Mesenchymal stem cell (in vitro differentiated cells and primary cell): ENCODE measurements at regions not wholly inside any gene's neighbourhood (a gene's known extent, or its start where the extent isn't known, plus 50 kb on each side); places are given as distances from the start of the nearest gene placed in this dataset.
"Not testable (repeated sequence)": the region's sequence is repeated elsewhere in the genome, so short reads cannot be mapped to it uniquely, and the experiment has no call there.

Experiments
- DNase-seq: peaks from one replicate; pipeline ENCODE4 v3.0.0-alpha.2; 2013
- H2AFZ ChIP-seq: one replicate; pipeline ENCODE4 v1.6.1; 2013; ENCODE audit warnings: low read depth, mild to moderate bottlenecking, control low read depth, inconsistent platforms, low read length, moderate library complexity
- H2AK5ac ChIP-seq: 2 replicates; pipeline ENCODE4 v1.6.1; 2013; ENCODE audit warnings: low read length, moderate library complexity, mild to moderate bottlenecking, inconsistent platforms; ENCODE audit not compliant: severe bottlenecking
- H2BK120ac ChIP-seq: one replicate; pipeline ENCODE4 v1.6.1; 2013; ENCODE audit warnings: low read depth, mild to moderate bottlenecking, inconsistent platforms, low read length, moderate library complexity
- H2BK12ac ChIP-seq, 2 experiments: one replicate each; pipeline ENCODE4 v1.6.1; 2013; ENCODE audit warnings: inconsistent platforms in 2 of 2, low read length in 2 of 2, mild to moderate bottlenecking in 2 of 2, moderate library complexity in 2 of 2, control low read depth in 1 of 2
- H2BK15ac ChIP-seq: one replicate; pipeline ENCODE4 v1.6.1; 2013; ENCODE audit warnings: mild to moderate bottlenecking, low read depth, inconsistent platforms; ENCODE audit not compliant: poor library complexity, severe bottlenecking
- H2BK5ac ChIP-seq: 2 replicates; pipeline ENCODE4 v1.6.1; 2013; ENCODE audit warnings: low read depth, mild to moderate bottlenecking, low read length, control low read depth, inconsistent platforms; ENCODE audit not compliant: poor library complexity, severe bottlenecking
- H3K14ac ChIP-seq, 2 experiments: one replicate each; pipeline ENCODE4 v1.6.1; 2013; ENCODE audit warnings: inconsistent platforms in 2 of 2, low read length in 2 of 2, control low read depth in 1 of 2, mild to moderate bottlenecking in 1 of 2, moderate library complexity in 1 of 2
- H3K18ac ChIP-seq, 2 experiments: one replicate each; pipeline ENCODE4 v1.6.1; 2013; ENCODE audit warnings: inconsistent platforms in 2 of 2, low read length in 2 of 2, control low read depth in 1 of 2, low read depth in 1 of 2, mild to moderate bottlenecking in 1 of 2
- H3K23ac ChIP-seq, 2 experiments: one replicate each; pipeline ENCODE4 v1.6.1; 2013; ENCODE audit warnings: inconsistent platforms in 2 of 2, low read length in 2 of 2, mild to moderate bottlenecking in 2 of 2, moderate library complexity in 2 of 2, control low read depth in 1 of 2
- H3K27ac ChIP-seq: 2 replicates; pipeline ENCODE4 v1.5.1; 2013; ENCODE audit warnings: mild to moderate bottlenecking, moderate library complexity, low read length, control low read depth, inconsistent platforms; ENCODE audit not compliant: poor library complexity, severe bottlenecking
- H3K27me3 ChIP-seq, 2 experiments: 2 replicates each; pipeline versions ENCODE4 v1.6.1 to v1.7.0; 2013; ENCODE audit warnings: low read length in 2 of 2, mild to moderate bottlenecking in 2 of 2, moderate library complexity in 2 of 2, control low read depth in 1 of 2, inconsistent platforms in 1 of 2; ENCODE audit not compliant: control insufficient read depth in 1 of 2, insufficient read depth in 1 of 2
- H3K36me3 ChIP-seq, 2 experiments: 2 replicates each; pipeline versions ENCODE4 v1.6.1 to v1.7.0; 2013; ENCODE audit warnings: low read length in 2 of 2, control low read depth in 1 of 2, inconsistent platforms in 1 of 2, low read depth in 1 of 2, mild to moderate bottlenecking in 1 of 2; ENCODE audit not compliant: insufficient read depth in 2 of 2, control insufficient read depth in 1 of 2
- H3K4ac ChIP-seq, 2 experiments: one replicate each; pipeline ENCODE4 v1.6.1; 2013; ENCODE audit warnings: inconsistent platforms in 2 of 2, low read length in 2 of 2, mild to moderate bottlenecking in 2 of 2, moderate library complexity in 2 of 2, control low read depth in 1 of 2, low read depth in 1 of 2
- H3K4me1 ChIP-seq: 2 replicates; pipeline ENCODE4 v1.6.1; 2013; ENCODE audit warnings: low read depth, low read length, control low read depth; ENCODE audit not compliant: control insufficient read depth, insufficient read depth
- H3K4me2 ChIP-seq: 2 replicates; pipeline ENCODE4 v1.6.1; 2013; ENCODE audit warnings: low read length, mild to moderate bottlenecking, inconsistent platforms; ENCODE audit not compliant: poor library complexity, severe bottlenecking
- H3K4me3 ChIP-seq, 2 experiments: 2 replicates each; pipeline versions ENCODE4 v1.5.1 to v1.7.0; 2013; ENCODE audit warnings: low read length in 2 of 2, mild to moderate bottlenecking in 2 of 2, control low read depth in 1 of 2, low read depth in 1 of 2; ENCODE audit not compliant: insufficient read depth in 1 of 2
- H3K79me1 ChIP-seq: replicated peaks from 2 replicates; pipeline ENCODE4 v1.6.1; 2013; ENCODE audit warnings: mild to moderate bottlenecking, control low read depth, low read length, inconsistent platforms; ENCODE audit not compliant: poor library complexity, severe bottlenecking
- H3K9ac ChIP-seq: 2 replicates; pipeline ENCODE4 v1.7.0; 2013; ENCODE audit warnings: mild to moderate bottlenecking, low read length, moderate library complexity
- H3K9me3 ChIP-seq: 2 replicates; pipeline ENCODE4 v1.7.0; 2013; ENCODE audit warnings: mild to moderate bottlenecking, low read length; ENCODE audit not compliant: control insufficient read depth
- H4K8ac ChIP-seq: one replicate; pipeline ENCODE4 v1.6.1; 2013; ENCODE audit warnings: inconsistent platforms, mild to moderate bottlenecking, low read length, moderate library complexity
- H4K91ac ChIP-seq: one replicate; pipeline ENCODE4 v1.6.1; 2013; ENCODE audit warnings: mild to moderate bottlenecking, low read length, inconsistent platforms
- WGBS: methylation state at CpG from one replicate; pipeline ENCODE4 v1.1.7; 2013; ENCODE audit warnings: mixed read lengths; 5-methylcytosine and 5-hydroxymethylcytosine counted together

GRCh38 chr6:99711302-99711701 is 104.7 kb downstream of the PRDM13 start:
- no peaks in the 10 kb centered on the region for H3K4me1 ChIP-seq
- H4K8ac ChIP-seq = no peak overlapping the region
- H3K36me3 ChIP-seq = no peaks in the 10 kb centered on the region
- no peak overlapping the region for H3K4ac ChIP-seq
- no peak overlapping the region for H3K4me2 ChIP-seq
- H3K18ac ChIP-seq = no peak overlapping the region
- no peaks in the 10 kb centered on the region for H3K79me1 ChIP-seq
- no peak overlapping the region for H2BK120ac ChIP-seq
- no peak overlapping the region for H3K27ac ChIP-seq
- H2BK12ac ChIP-seq = no peak overlapping the region
- no peak overlapping the region for H3K4me3 ChIP-seq
- H3K9me3 ChIP-seq = no peaks in the 10 kb centered on the region
- DNase-seq = no peak
- no peak overlapping the region for H2BK5ac ChIP-seq
- H2AFZ ChIP-seq = no peak overlapping the region
- no peaks in the 10 kb centered on the region for H3K27me3 ChIP-seq
- H3K9ac ChIP-seq = no peak overlapping the region
- H3K14ac ChIP-seq = no peak overlapping the region
- H2BK15ac ChIP-seq = no peak overlapping the region
- H3K23ac ChIP-seq = no peak overlapping the region
- H2AK5ac ChIP-seq = no peak overlapping the region
- H4K91ac ChIP-seq = no peak overlapping the region

- Histone ChIP-seq H3K4me1 (no peaks in the 10 kb centered on the region), H3K14ac (no peak overlapping the region), H4K8ac (no peak overlapping the region), H3K4me3 (no peak overlapping the region), H2AK5ac (no peak overlapping the region), H3K9me3 (no peaks in the 10 kb centered on the region), H3K79me1 (no peaks in the 10 kb centered on the region), H4K91ac (no peak overlapping the region), H2AFZ (no peak overlapping the region), H3K9ac (no peak overlapping the region), H3K27me3 (no peaks in the 10 kb centered on the region), H3K27ac (no peak overlapping the region), H2BK120ac (no peak overlapping the region), H3K4me2 (no peak overlapping the region), H3K23ac (no peak overlapping the region), H3K18ac (no peak overlapping the region), H2BK12ac (no peak overlapping the region), H2BK15ac (no peak overlapping the region), H3K36me3 (no peaks in the 10 kb centered on the region), H2BK5ac (no peak overlapping the region), H3K4ac (no peak overlapping the region)
- 79% methylated on average over 5 of the region's 6 CpGs for WGBS
- no peak for DNase-seq
These were observed 105.3 kb downstream of the PRDM13 start for GRCh38 chr6:99711925-99712324.

GRCh38 chr6:99712519-99712918 is 105.9 kb downstream of the PRDM13 start:
- Histone ChIP-seq H3K18ac (no peak overlapping the region), H3K27me3 (no peaks in the 10 kb centered on the region), H3K4ac (no peak overlapping the region), H3K9ac (no peak overlapping the region), H2BK120ac (no peak overlapping the region), H4K8ac (no peak overlapping the region), H3K36me3 (no peaks in the 10 kb centered on the region), H3K4me3 (no peak overlapping the region), H2AK5ac (no peak overlapping the region), H3K4me2 (no peak overlapping the region), H2BK12ac (no peak overlapping the region), H3K79me1 (no peaks in the 10 kb centered on the region), H2AFZ (no peak overlapping the region), H3K4me1 (no peaks in the 10 kb centered on the region), H3K9me3 (no peaks in the 10 kb centered on the region), H2BK15ac (no peak overlapping the region), H4K91ac (no peak overlapping the region), H3K23ac (no peak overlapping the region), H2BK5ac (no peak overlapping the region), H3K27ac (no peak overlapping the region), H3K14ac (no peak overlapping the region)
- no peak for DNase-seq
- WGBS = 50% methylated on average over 3 of the region's 3 CpGs

- H3K23ac ChIP-seq, H4K91ac ChIP-seq, H2AK5ac ChIP-seq, H2BK120ac ChIP-seq, H3K79me1 ChIP-seq, H4K8ac ChIP-seq, H3K4me1 ChIP-seq, H2BK12ac ChIP-seq, H3K4me3 ChIP-seq, H3K9ac ChIP-seq, H3K18ac ChIP-seq, H3K4ac ChIP-seq, H3K27ac ChIP-seq, H3K27me3 ChIP-seq, H3K9me3 ChIP-seq, H3K4me2 ChIP-seq, DNase-seq, H2BK5ac ChIP-seq, H2BK15ac ChIP-seq, H3K14ac ChIP-seq, H3K36me3 ChIP-seq, H2AFZ ChIP-seq: not testable (repeated sequence)
These were observed 115.4 kb downstream of the PRDM13 start for GRCh38 chr6:99722043-99722442.
